ENCODE measurements at regions not wholly inside any gene's neighbourhood (a gene's known extent, or its start where the extent isn't known, plus 50 kb on each side); places are given as distances from the start of the nearest gene placed in this dataset.
"Not testable (repeated sequence)": the region's sequence is repeated elsewhere in the genome, so short reads cannot be mapped to it uniquely, and the experiment has no call there.

DNA sequence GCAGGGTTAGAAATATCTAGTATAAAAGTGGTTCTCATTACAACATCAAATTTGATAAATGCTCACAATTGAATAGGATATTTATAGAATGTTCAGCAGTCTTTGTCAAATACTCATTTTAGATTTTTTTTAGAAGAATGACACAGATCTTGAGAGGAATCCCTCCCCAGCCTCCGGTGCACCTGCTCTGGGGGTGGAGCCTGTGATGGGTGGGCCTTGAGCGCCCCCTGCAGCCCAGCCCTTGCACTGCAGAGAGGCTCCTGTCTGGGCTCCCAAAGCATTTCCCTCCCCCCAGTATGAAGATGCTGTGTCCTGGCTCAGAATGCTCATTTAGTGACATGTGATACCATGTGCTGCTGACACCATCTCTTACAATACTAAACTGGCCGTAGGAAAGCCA lies 792.3 kb downstream of the TMEM121 start:
- ATAC-seq = no peak

GRCh38 chr14:106323970-106324369 lies 797.6 kb downstream of the TMEM121 start:
- not testable (repeated sequence) for ATAC-seq

More for the DNA sequence above, 792.3 kb downstream of the TMEM121 start:
- TF ChIP-seq, protein P1, sequence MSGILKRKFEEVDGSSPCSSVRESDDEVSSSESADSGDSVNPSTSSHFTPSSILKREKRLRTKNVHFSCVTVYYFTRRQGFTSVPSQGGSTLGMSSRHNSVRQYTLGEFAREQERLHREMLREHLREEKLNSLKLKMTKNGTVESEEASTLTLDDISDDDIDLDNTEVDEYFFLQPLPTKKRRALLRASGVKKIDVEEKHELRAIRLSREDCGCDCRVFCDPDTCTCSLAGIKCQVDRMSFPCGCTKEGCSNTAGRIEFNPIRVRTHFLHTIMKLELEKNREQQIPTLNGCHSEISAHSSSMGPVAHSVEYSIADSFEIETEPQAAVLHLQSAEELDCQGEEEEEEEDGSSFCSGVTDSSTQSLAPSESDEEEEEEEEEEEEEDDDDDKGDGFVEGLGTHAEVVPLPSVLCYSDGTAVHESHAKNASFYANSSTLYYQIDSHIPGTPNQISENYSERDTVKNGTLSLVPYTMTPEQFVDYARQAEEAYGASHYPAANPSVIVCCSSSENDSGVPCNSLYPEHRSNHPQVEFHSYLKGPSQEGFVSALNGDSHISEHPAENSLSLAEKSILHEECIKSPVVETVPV (CRISPR knock-in tag; IDR thresholded peaks at IDR 0.05) = no peak
- TF ChIP-seq CSDC2 (CRISPR knock-in tag; IDR thresholded peaks at IDR 0.05) = no peak
- no peak for TF ChIP-seq BACH2 (CRISPR knock-in tag; IDR thresholded peaks at IDR 0.05; ENCODE audit: borderline replicate concordance)
- no peak for TF ChIP-seq ZC3H10 (CRISPR knock-in tag; IDR thresholded peaks at IDR 0.05)

DNA sequence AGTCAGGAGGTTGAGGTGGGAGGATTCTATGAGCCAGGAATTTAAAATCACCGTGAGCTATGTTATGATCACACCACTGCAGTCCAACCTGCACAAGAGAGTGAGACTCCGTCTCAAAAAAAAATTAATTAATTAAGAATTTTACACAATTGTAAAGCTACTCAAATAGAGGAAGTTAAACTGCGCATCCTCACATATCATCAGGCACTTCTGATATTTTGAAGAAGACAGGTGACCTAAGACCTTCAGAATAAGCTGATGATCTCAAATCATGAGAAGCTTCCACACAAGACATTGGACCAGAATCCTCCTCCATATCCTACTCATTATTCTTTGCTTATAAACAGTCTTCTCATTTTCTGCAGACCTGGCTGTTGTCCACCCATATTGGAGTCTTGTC lies 800.9 kb downstream of the TMEM121 start:
- no peak for TF ChIP-seq ISL1 (CRISPR knock-in tag; IDR thresholded peaks at IDR 0.05)
- TF ChIP-seq POU6F1 (CRISPR knock-in tag; IDR thresholded peaks at IDR 0.05; ENCODE audit: borderline replicate concordance, low read depth) = no peak
- TF ChIP-seq ZFP30 (CRISPR knock-in tag; IDR thresholded peaks at IDR 0.05) = no peak
- TF ChIP-seq, protein P2, sequence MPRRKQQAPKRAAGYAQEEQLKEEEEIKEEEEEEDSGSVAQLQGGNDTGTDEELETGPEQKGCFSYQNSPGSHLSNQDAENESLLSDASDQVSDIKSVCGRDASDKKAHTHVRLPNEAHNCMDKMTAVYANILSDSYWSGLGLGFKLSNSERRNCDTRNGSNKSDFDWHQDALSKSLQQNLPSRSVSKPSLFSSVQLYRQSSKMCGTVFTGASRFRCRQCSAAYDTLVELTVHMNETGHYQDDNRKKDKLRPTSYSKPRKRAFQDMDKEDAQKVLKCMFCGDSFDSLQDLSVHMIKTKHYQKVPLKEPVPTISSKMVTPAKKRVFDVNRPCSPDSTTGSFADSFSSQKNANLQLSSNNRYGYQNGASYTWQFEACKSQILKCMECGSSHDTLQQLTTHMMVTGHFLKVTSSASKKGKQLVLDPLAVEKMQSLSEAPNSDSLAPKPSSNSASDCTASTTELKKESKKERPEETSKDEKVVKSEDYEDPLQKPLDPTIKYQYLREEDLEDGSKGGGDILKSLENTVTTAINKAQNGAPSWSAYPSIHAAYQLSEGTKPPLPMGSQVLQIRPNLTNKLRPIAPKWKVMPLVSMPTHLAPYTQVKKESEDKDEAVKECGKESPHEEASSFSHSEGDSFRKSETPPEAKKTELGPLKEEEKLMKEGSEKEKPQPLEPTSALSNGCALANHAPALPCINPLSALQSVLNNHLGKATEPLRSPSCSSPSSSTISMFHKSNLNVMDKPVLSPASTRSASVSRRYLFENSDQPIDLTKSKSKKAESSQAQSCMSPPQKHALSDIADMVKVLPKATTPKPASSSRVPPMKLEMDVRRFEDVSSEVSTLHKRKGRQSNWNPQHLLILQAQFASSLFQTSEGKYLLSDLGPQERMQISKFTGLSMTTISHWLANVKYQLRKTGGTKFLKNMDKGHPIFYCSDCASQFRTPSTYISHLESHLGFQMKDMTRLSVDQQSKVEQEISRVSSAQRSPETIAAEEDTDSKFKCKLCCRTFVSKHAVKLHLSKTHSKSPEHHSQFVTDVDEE (CRISPR knock-in tag; IDR thresholded peaks at IDR 0.05) = no peak
- TF ChIP-seq ZC3H10 (CRISPR knock-in tag; IDR thresholded peaks at IDR 0.05) = no peak
- no peak for TF ChIP-seq GLIS3 (CRISPR knock-in tag; IDR thresholded peaks at IDR 0.05)
- no peak for TF ChIP-seq ZNF565 (CRISPR knock-in tag; conservative IDR thresholded peaks at IDR 0.05; ENCODE audit: low read depth)
- TF ChIP-seq PPARA (CRISPR knock-in tag; IDR thresholded peaks at IDR 0.05; ENCODE audit: borderline replicate concordance) = no peak
- no peak for TF ChIP-seq TOX (CRISPR knock-in tag; IDR thresholded peaks at IDR 0.05; ENCODE audit: borderline replicate concordance)
- no peak for TF ChIP-seq PATZ1 (CRISPR knock-in tag; IDR thresholded peaks at IDR 0.05; ENCODE audit: borderline replicate concordance)
- no peak for TF ChIP-seq CSDC2 (CRISPR knock-in tag; IDR thresholded peaks at IDR 0.05)
- TF ChIP-seq ZNF70 (CRISPR knock-in tag; IDR thresholded peaks at IDR 0.05) = no peak
- no peak for TF ChIP-seq TCF4 (CRISPR knock-in tag; IDR thresholded peaks at IDR 0.05; ENCODE audit: borderline replicate concordance)
- TF ChIP-seq RARB (CRISPR knock-in tag; IDR thresholded peaks at IDR 0.05) = no peak
- TF ChIP-seq ESRRG (CRISPR knock-in tag; IDR thresholded peaks at IDR 0.05) = no peak
- no peak for TF ChIP-seq ZNF8 (CRISPR knock-in tag; IDR thresholded peaks at IDR 0.05)
- TF ChIP-seq, protein P3, sequence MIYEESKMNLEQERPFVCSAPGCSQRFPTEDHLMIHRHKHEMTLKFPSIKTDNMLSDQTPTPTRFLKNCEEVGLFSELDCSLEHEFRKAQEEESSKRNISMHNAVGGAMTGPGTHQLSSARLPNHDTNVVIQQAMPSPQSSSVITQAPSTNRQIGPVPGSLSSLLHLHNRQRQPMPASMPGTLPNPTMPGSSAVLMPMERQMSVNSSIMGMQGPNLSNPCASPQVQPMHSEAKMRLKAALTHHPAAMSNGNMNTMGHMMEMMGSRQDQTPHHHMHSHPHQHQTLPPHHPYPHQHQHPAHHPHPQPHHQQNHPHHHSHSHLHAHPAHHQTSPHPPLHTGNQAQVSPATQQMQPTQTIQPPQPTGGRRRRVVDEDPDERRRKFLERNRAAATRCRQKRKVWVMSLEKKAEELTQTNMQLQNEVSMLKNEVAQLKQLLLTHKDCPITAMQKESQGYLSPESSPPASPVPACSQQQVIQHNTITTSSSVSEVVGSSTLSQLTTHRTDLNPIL (CRISPR knock-in tag; IDR thresholded peaks at IDR 0.05; ENCODE audit: low read depth) = no peak
- TF ChIP-seq SNAI2 (CRISPR knock-in tag; IDR thresholded peaks at IDR 0.05) = no peak
- no peak for TF ChIP-seq ARNTL (CRISPR knock-in tag; IDR thresholded peaks at IDR 0.05; ENCODE audit: borderline replicate concordance, low read depth)
- ATAC-seq = no peak

- not testable (repeated sequence) for ATAC-seq
These were observed 801.4 kb downstream of the TMEM121 start for GRCh38 chr14:106327702-106328353.

GRCh38 chr14:106329243-106329642 lies 802.9 kb downstream of the TMEM121 start:
- ATAC-seq = not testable (repeated sequence)

DNA sequence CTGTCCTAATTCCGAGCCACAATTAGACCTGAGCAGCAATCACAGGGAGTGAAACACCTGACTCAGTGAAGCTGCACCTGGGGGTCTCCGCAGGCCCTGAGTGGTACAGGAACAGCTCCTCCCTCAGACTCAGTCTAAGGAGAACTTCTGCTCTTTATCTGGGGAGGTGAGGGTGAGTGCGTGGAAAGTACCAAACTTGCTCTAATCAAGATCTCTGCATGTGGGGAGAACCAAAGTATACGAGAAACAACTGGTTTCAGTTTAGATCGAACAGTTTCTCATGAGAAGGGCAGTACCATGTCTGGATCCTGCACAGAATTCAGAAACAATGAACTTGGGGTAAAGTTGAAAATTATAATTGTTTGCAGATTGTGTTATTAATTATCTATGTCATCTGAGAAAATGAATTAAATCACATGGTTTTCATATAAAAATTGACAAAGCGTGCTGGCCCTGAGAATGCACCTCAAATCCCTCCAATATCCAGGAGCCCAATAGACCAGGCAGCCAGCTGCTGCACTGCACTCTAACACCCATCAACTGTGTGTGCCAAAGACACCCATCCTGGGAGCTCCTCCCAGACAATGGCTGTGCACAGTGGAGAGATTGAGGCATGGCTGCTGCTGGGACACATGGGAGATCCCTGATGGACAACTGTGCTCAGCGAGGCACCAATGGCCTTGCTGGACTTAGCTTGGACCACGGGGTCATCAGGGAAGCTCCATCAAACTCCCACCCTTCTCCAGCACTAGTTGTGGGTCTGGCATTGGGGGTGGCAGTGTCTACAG lies 803.8 kb downstream of the TMEM121 start:
- ATAC-seq = not testable (repeated sequence)

DNA sequence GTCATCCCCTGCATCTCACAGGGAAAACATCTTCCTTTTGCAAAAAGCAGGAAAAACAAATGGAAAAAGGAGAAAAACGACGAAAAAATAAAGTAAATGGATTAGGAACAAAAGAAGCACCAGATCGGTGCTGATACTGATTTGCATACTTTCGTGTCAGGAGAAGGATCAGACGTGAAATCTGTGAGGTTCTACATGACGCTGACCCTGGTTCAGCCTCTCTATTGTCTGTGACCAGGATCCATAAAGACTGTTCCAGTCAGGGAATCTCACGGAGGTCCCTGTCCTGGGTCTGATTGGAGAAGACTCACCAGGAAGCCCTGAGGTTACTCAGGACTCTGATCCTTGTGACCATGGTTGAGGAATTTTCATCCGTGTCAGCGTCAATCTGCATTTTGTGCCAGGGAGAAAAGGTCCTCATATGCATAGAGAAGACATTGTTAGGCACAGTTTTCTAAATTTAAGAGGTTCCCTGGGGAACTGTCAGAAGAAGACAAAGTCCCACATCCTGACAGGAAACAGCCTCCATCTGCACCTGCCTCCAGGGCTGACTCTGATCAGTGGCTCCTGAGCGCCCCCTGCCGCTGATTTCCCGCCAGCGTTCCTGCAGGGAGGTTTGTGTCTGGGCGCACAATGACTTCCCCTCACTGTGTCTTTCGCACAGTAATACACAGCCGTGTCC lies 808.2 kb downstream of the TMEM121 start:
- peak; percentile 45; the same call in 2 of the 3 replicates for ATAC-seq

DNA sequence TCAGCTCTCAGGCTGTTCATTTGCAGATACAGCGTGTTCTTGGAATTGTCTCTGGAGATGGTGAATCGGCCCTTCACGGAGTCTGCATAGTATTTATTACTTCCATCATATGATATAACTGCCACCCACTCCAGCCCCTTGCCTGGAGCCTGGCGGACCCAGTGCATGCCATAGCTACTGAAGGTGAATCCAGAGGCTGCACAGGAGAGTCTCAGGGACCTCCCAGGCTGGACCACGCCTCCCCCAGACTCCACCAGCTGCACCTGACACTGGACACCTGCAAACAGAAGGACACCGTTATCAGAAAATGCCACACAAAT lies 808.7 kb downstream of the TMEM121 start:
- ATAC-seq = peak; percentile 22; the same call in 1 of the 3 replicates
